ENCODE measurements at regions not wholly inside any gene's neighbourhood (a gene's known extent, or its start where the extent isn't known, plus 50 kb on each side); places are given as distances from the start of the nearest gene placed in this dataset.

DNA sequence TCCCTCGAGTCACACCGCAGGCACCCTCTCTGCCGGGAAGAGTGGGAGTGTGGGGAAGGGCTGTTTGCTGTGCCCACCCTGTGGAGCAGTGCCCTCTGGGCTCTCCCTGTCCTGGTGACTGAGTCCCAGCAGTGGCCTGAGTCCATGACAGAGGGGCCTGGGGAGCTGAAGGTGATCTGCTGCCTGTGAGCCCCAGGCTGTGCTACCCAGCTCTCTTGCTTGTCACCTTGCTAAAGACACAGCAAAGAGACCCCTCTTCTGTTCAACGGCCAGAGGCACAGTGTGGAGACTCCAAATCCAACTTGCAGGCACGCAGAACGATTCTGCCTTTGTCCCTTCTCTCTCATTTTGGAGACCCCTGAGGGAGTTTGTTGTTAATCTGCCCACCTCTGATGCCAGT lies 232.6 kb downstream of the OPA1 start:
- no peaks in the 10 kb centered on the region for H3K9me3 ChIP-seq (ENCODE audit: control insufficient read depth in 5 of 5, low read length in 5 of 5)
- H3K27me3 ChIP-seq (ENCODE audit: control insufficient read depth in 5 of 5, insufficient read depth in 4 of 5, low read length in 5 of 5): no peaks in the 10 kb centered on the region
- no peak overlapping the region for H3K27ac ChIP-seq (ENCODE audit: low read depth, low read length)
- no peaks in the 10 kb centered on the region for H3K36me3 ChIP-seq (ENCODE audit: control insufficient read depth in 5 of 5, insufficient read depth in 5 of 5, low read length in 5 of 5)
- peaks cover 0 to 17% (median 16%) of the 10 kb centered on the region in 5 donors for H3K4me1 ChIP-seq (ENCODE audit: control insufficient read depth in 5 of 5, insufficient read depth in 5 of 5, low read length in 5 of 5)
- no peak overlapping the region for H3K9ac ChIP-seq (ENCODE audit: low read length in 5 of 5)
- no peak overlapping the region for H3K4me3 ChIP-seq (ENCODE audit: low read depth in 1 of 5, low read length in 5 of 5)

DNA sequence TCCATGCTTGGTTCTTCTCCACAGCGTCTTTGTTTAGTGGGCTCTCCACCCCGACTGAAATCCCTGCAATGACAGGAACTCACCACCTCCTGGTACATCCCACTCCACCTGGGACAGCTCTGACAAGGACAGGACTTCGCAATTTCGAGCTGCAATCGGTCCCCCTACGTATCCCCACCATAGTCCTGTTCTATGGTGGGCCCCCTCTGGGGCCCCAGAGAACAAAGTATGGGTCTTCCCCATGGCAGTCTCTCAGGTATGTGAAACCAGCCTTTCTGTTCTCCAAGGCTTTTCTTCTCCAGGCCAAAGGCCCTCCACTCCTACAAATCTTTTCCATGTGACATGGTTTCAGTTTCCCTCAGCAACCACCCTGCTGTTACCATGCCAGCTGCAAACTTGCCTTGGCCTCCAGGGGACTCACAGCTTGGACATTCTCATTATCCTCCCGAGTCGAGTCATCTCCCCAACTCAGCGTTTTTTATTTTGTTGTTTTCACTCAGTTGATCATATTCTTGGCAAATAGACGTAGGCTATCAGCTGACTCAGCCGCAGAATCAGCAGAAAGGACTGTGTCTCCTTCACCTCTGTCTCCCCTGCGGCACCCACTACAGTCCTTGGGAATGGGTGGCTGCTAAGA lies 233.3 kb downstream of the OPA1 start:
- no peaks in the 10 kb centered on the region for H3K9me3 ChIP-seq (ENCODE audit: control insufficient read depth in 5 of 5, low read length in 5 of 5)
- no peak overlapping the region for H3K27ac ChIP-seq (ENCODE audit: low read depth, low read length)
- peak overlapping the region in 2 of 5 donors; percentile 7 to 19 for H3K4me3 ChIP-seq (ENCODE audit: low read depth in 1 of 5, low read length in 5 of 5)
- H3K4me1 ChIP-seq (ENCODE audit: control insufficient read depth in 5 of 5, insufficient read depth in 5 of 5, low read length in 5 of 5): peaks cover 0 to 17% (median 16%) of the 10 kb centered on the region in 5 donors
- peak overlapping the region in 1 of 5 donors; percentile 6 for H3K9ac ChIP-seq (ENCODE audit: low read length in 5 of 5)
- no peaks in the 10 kb centered on the region for H3K36me3 ChIP-seq (ENCODE audit: control insufficient read depth in 5 of 5, insufficient read depth in 5 of 5, low read length in 5 of 5)
- no peaks in the 10 kb centered on the region for H3K27me3 ChIP-seq (ENCODE audit: control insufficient read depth in 5 of 5, insufficient read depth in 4 of 5, low read length in 5 of 5)

DNA sequence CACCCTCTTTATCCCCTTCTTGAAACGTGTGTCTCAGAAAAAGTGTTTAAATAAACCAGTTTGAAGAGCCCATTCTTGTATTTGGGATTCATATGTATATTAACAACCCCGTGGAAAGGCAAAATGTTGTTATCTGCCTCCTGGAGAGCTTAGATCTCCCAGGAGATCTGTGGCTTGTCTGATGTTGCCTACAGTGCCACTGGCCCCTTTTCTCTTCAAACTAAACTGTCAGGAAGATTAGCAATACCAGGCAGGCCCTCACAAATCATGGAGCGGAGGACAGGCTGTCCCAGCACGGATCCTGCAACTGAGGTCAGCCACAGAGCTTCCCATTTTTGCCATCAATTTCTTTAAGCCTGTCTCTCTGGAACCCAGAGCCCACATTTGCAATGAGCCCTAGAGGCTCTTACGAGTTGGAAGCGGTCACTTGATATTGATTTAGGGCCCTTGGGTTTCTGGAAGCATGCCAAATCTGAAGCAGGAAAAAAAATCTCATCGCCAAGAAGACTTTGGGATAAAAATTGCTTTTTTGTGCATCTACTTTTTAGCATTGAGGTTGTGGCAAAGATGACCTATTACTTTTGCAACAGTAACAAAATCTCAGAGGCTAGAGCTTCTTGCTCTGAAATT lies 234.1 kb downstream of the OPA1 start:
- peaks cover 0 to 23% (median 16%) of the 10 kb centered on the region in 5 donors for H3K4me1 ChIP-seq (ENCODE audit: control insufficient read depth in 5 of 5, insufficient read depth in 5 of 5, low read length in 5 of 5)
- peak overlapping the region in 1 of 5 donors; percentile 7 for H3K4me3 ChIP-seq (ENCODE audit: low read depth in 1 of 5, low read length in 5 of 5)
- H3K27ac ChIP-seq (ENCODE audit: low read depth, low read length): no peak overlapping the region
- H3K27me3 ChIP-seq (ENCODE audit: control insufficient read depth in 5 of 5, insufficient read depth in 4 of 5, low read length in 5 of 5): no peaks in the 10 kb centered on the region
- H3K36me3 ChIP-seq (ENCODE audit: control insufficient read depth in 5 of 5, insufficient read depth in 5 of 5, low read length in 5 of 5): no peaks in the 10 kb centered on the region
- no peaks in the 10 kb centered on the region for H3K9me3 ChIP-seq (ENCODE audit: control insufficient read depth in 5 of 5, low read length in 5 of 5)
- H3K9ac ChIP-seq (ENCODE audit: low read length in 5 of 5): peak overlapping the region in 1 of 5 donors; percentile 6

DNA sequence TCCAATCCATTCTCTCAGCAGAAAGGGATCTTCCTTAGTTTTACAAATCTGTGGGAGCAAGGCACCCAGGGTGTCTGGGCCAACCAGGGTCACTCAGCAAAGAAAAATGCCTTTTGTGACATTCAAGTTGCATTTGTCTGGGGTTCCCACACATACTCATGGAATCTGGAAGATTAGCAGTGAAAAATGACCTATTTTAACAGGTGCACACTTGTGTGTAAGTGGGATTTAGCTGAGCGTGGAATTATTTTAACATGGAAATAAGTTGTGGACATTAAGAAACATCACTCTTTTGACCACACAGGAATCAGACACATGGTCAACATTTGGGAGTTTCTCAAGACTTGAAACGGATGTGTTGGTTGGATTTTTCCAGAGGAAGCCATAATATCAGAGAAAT lies 234.9 kb downstream of the OPA1 start:
- Histone ChIP-seq H3K36me3 (ENCODE audit: control insufficient read depth in 5 of 5, insufficient read depth in 5 of 5, low read length in 5 of 5) (no peaks in the 10 kb centered on the region), H3K27ac (ENCODE audit: low read depth, low read length) (no peak overlapping the region), H3K9ac (ENCODE audit: low read length in 5 of 5) (no peak overlapping the region), H3K4me3 (ENCODE audit: low read depth in 1 of 5, low read length in 5 of 5) (no peak overlapping the region), H3K9me3 (ENCODE audit: control insufficient read depth in 5 of 5, low read length in 5 of 5) (no peaks in the 10 kb centered on the region), H3K4me1 (ENCODE audit: control insufficient read depth in 5 of 5, insufficient read depth in 5 of 5, low read length in 5 of 5) (peaks cover 0 to 24% (median 16%) of the 10 kb centered on the region in 5 donors), H3K27me3 (ENCODE audit: control insufficient read depth in 5 of 5, insufficient read depth in 4 of 5, low read length in 5 of 5) (no peaks in the 10 kb centered on the region)

DNA sequence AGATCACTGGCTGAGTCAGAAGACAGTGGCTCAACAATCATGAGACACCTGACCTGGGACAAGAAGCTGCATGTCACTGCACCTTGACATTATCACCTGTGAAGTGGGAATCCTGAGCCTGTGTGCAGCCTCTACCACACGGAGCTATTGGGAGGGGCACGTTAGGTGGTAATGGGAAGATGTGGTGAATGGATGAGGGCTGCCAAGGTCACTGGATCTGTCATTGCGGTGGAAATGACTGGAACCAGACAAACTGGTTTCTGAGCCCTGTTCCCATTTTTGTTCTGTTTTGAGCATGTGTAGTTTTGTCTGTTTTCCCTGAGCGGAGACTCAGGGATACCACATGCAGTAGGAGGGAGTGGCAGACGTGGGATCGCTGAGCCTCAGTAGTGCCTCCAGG lies 235.5 kb downstream of the OPA1 start:
- Histone ChIP-seq H3K9ac (ENCODE audit: low read length in 5 of 5) (no peak overlapping the region), H3K4me1 (ENCODE audit: control insufficient read depth in 5 of 5, insufficient read depth in 5 of 5, low read length in 5 of 5) (peaks cover 0 to 24% (median 16%) of the 10 kb centered on the region in 5 donors), H3K27ac (ENCODE audit: low read depth, low read length) (no peak overlapping the region)

GRCh38 chr3:193829781-193830180 lies 236.8 kb downstream of the OPA1 start:
- no peak overlapping the region for H3K9ac ChIP-seq (ENCODE audit: low read length in 5 of 5)
- peaks cover 0 to 24% (median 19%) of the 10 kb centered on the region in 5 donors for H3K4me1 ChIP-seq (ENCODE audit: control insufficient read depth in 5 of 5, insufficient read depth in 5 of 5, low read length in 5 of 5)
- no peak overlapping the region for H3K4me3 ChIP-seq (ENCODE audit: low read depth in 1 of 5, low read length in 5 of 5)
- H3K36me3 ChIP-seq (ENCODE audit: control insufficient read depth in 5 of 5, insufficient read depth in 5 of 5, low read length in 5 of 5): no peaks in the 10 kb centered on the region
- H3K9me3 ChIP-seq (ENCODE audit: control insufficient read depth in 5 of 5, low read length in 5 of 5): no peaks in the 10 kb centered on the region
- no peaks in the 10 kb centered on the region for H3K27me3 ChIP-seq (ENCODE audit: control insufficient read depth in 5 of 5, insufficient read depth in 4 of 5, low read length in 5 of 5)
- H3K27ac ChIP-seq (ENCODE audit: low read depth, low read length): no peak overlapping the region

More for the DNA sequence above, 235.5 kb downstream of the OPA1 start:
- H3K9me3 ChIP-seq (ENCODE audit: control insufficient read depth in 5 of 5, low read length in 5 of 5): no peaks in the 10 kb centered on the region
- H3K36me3 ChIP-seq (ENCODE audit: control insufficient read depth in 5 of 5, insufficient read depth in 5 of 5, low read length in 5 of 5): no peaks in the 10 kb centered on the region
- H3K4me3 ChIP-seq (ENCODE audit: low read depth in 1 of 5, low read length in 5 of 5): no peak overlapping the region
- H3K27me3 ChIP-seq (ENCODE audit: control insufficient read depth in 5 of 5, insufficient read depth in 4 of 5, low read length in 5 of 5): no peaks in the 10 kb centered on the region

GRCh38 chr3:193830791-193831191 lies 237.8 kb downstream of the OPA1 start:
- Histone ChIP-seq H3K27ac (ENCODE audit: low read depth, low read length) (no peak overlapping the region), H3K27me3 (ENCODE audit: control insufficient read depth in 5 of 5, insufficient read depth in 4 of 5, low read length in 5 of 5) (no peaks in the 10 kb centered on the region), H3K9ac (ENCODE audit: low read length in 5 of 5) (no peak overlapping the region), H3K9me3 (ENCODE audit: control insufficient read depth in 5 of 5, low read length in 5 of 5) (no peaks in the 10 kb centered on the region), H3K36me3 (ENCODE audit: control insufficient read depth in 5 of 5, insufficient read depth in 5 of 5, low read length in 5 of 5) (no peaks in the 10 kb centered on the region), H3K4me1 (ENCODE audit: control insufficient read depth in 5 of 5, insufficient read depth in 5 of 5, low read length in 5 of 5) (peaks cover 0 to 21% (median 19%) of the 10 kb centered on the region in 5 donors), H3K4me3 (ENCODE audit: low read depth in 1 of 5, low read length in 5 of 5) (no peak overlapping the region)

DNA sequence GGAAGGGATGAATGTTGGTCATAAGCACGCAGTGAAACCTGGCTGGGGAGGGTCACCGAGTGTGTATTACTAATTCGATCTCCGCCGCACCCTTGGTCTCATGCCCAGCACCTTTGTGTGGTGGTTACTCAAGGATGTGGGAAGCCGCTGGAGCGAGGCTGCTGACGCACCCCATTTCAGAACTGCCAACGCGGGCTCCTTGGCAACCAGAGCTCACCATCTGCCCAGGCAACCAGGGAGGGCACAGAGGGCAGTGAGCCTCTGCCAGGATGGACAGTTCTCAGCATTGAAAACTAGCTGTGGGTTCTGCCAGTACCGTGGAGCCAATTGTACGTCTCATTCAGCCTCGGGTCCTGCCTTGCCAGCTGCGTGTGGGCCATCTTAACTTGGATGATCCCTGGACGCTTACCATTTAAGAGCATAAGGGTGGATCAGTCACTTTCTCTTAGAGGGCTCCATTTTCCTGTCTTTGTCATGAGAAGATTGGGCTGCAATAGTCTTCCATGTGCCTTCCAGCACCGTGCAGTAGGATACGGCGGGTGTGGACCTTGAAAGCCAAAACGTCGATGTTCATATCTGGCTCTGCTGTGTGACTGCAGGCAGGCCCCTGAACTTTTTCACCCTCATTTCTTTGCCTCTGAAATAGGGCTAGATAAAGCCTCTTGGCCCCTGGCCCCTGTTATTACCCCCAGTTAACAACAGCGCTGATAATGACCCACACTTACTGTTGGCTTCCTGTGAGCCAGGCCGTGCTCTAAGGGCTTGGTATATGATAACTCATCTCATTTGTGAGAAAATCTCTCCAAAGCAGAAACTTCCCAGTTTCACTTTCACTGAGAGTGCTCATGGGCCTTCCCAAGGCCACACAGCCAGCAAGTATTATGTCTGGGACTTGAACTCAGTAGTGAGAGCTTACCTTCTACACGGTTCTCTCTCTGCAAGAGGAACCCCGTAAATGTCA lies 238.8 kb downstream of the OPA1 start:
- Histone ChIP-seq H3K9ac (ENCODE audit: low read length in 5 of 5) (no peak overlapping the region), H3K4me1 (ENCODE audit: control insufficient read depth in 5 of 5, insufficient read depth in 5 of 5, low read length in 5 of 5) (peaks cover 0 to 11% (median 9%) of the 10 kb centered on the region in 5 donors), H3K36me3 (ENCODE audit: control insufficient read depth in 5 of 5, insufficient read depth in 5 of 5, low read length in 5 of 5) (no peaks in the 10 kb centered on the region), H3K27me3 (ENCODE audit: control insufficient read depth in 5 of 5, insufficient read depth in 4 of 5, low read length in 5 of 5) (no peaks in the 10 kb centered on the region), H3K4me3 (ENCODE audit: low read depth in 1 of 5, low read length in 5 of 5) (no peak overlapping the region), H3K27ac (ENCODE audit: low read depth, low read length) (no peak overlapping the region), H3K9me3 (ENCODE audit: control insufficient read depth in 5 of 5, low read length in 5 of 5) (no peaks in the 10 kb centered on the region)

GRCh38 chr3:193832833-193833413 lies 239.9 kb downstream of the OPA1 start:
- no peaks in the 10 kb centered on the region for H3K36me3 ChIP-seq (ENCODE audit: control insufficient read depth in 5 of 5, insufficient read depth in 5 of 5, low read length in 5 of 5)
- H3K4me1 ChIP-seq (ENCODE audit: control insufficient read depth in 5 of 5, insufficient read depth in 5 of 5, low read length in 5 of 5): peaks cover 0 to 12% (median 4%) of the 10 kb centered on the region in 5 donors
- H3K9me3 ChIP-seq (ENCODE audit: control insufficient read depth in 5 of 5, low read length in 5 of 5): no peaks in the 10 kb centered on the region
- H3K9ac ChIP-seq (ENCODE audit: low read length in 5 of 5): no peak overlapping the region
- H3K27ac ChIP-seq (ENCODE audit: low read depth, low read length): no peak overlapping the region
- H3K4me3 ChIP-seq (ENCODE audit: low read depth in 1 of 5, low read length in 5 of 5): no peak overlapping the region
- H3K27me3 ChIP-seq (ENCODE audit: control insufficient read depth in 5 of 5, insufficient read depth in 4 of 5, low read length in 5 of 5): no peaks in the 10 kb centered on the region
